PC-9 (cell line): ENCODE measurements at regions not wholly inside any gene's neighbourhood (a gene's known extent, or its start where the extent isn't known, plus 50 kb on each side); places are given as distances from the start of the nearest gene placed in this dataset.
"Not testable (repeated sequence)": the region's sequence is repeated elsewhere in the genome, so short reads cannot be mapped to it uniquely, and the experiment has no call there.

ENCODE experiments used
- EZH2 ChIP-seq: fragments of 200-600 bp; sonication (generic); IDR thresholded peaks from 2 replicates; pipeline ENCODE4 v1.8.0; 2017; ENCODE audit warnings: antibody characterized with exemption, low read depth
- TF ChIP-seq, protein P1 (sequence below): fragments of 200-600 bp; sonication (generic); conservative IDR thresholded peaks from 2 replicates; pipeline ENCODE4 v1.6.1; 2017; ENCODE audit warnings: mixed run types, antibody characterized with exemption, mild to moderate bottlenecking, moderate library complexity

DNA sequence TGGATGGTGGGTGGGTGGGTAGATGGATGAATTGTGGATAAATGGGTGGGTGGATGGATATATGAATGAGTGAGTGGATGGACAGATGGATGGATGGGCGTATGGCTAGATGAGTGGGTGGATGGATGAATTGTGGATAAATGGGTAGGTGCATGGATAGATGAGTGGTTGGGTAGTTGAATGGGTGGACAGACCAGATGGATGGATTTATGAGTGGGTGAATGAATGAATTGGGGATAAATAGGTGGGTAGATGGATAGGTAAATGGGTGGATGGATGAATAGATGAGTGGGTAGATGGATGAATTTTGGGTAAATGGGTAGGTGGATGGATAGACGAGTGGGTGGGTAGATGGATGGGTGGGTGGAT, 108.7 kb downstream of the NPIPB11 start:
- TF ChIP-seq, protein P1, sequence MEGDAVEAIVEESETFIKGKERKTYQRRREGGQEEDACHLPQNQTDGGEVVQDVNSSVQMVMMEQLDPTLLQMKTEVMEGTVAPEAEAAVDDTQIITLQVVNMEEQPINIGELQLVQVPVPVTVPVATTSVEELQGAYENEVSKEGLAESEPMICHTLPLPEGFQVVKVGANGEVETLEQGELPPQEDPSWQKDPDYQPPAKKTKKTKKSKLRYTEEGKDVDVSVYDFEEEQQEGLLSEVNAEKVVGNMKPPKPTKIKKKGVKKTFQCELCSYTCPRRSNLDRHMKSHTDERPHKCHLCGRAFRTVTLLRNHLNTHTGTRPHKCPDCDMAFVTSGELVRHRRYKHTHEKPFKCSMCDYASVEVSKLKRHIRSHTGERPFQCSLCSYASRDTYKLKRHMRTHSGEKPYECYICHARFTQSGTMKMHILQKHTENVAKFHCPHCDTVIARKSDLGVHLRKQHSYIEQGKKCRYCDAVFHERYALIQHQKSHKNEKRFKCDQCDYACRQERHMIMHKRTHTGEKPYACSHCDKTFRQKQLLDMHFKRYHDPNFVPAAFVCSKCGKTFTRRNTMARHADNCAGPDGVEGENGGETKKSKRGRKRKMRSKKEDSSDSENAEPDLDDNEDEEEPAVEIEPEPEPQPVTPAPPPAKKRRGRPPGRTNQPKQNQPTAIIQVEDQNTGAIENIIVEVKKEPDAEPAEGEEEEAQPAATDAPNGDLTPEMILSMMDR: not testable (repeated sequence)
- not testable (repeated sequence) for TF ChIP-seq EZH2
